GM19193 (cell line): ENCODE measurements at regions not wholly inside any gene's neighbourhood (a gene's known extent, or its start where the extent isn't known, plus 50 kb on each side); places are given as distances from the start of the nearest gene placed in this dataset.

ENCODE experiments used
- POLR2A ChIP-seq: IDR thresholded peaks from 4 replicates; pipeline ENCODE4 v1.6.1; 2011; ENCODE audit not compliant: insufficient read depth, insufficient read length; ENCODE audit errors: extremely low read depth

DNA sequence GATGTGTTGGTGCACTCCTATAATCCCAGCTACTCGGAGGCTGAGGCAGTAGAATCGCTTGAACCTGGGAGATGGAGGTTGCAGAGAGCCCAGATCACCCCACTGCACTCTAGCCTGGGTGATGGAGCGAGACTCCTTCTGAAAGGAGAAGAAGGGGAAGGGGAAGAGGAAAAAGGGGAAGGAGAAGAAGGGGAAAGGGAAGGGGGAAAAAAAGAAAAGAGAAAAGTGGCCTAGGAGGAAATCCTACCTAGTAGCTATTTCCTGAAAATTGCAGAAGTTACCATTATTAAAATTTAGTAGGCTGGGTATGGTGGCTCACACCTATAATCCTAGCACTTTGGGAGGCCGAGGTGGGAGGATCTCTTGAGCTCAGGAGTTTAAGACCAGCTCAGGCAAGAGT, 67.4 kb downstream of the ARRDC3 start:
- no peak for TF ChIP-seq POLR2A

DNA sequence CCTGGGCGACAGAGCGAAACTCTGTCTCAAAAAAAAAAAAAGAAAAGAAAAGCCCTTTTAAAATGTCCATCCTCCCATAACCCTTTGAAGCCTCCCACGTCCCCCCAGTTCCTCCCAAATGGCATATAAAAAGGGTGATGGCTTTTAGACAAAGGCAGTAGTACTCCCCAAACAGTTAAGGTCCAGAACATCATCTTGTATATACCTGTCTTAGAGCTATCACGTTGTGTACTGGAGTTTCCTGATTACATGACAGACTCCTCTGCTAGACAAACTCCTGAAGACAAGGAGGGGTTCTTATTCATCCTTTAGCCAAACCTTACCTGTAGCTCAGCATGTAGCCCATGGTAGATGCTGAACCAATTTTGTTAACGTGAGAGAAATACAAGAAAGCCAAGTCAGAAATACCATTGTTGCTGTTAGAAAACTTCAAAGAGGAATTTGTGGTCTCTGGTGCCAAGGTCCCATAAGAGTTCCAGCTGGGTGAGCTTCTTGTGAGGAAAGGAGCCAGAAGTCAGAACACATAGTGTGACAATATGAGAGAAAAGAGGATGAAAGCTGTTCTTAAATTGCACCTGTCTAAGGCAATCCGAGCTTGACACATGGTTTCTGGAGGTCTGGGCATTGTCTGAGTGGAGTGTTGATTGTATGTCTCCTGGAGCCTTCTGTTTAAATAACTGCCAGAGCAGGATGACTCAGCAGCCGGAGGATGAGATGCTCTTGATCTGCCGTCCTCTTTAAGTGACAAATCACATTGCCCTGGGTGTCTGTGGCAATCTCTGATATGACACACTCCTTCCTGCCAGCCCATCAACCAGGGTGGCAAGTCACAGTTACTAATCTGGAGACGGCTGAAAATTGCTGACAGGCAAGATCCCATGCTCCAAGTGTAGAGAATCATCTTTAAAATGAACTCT, 69.1 kb downstream of the ARRDC3 start:
- no peak for TF ChIP-seq POLR2A

DNA sequence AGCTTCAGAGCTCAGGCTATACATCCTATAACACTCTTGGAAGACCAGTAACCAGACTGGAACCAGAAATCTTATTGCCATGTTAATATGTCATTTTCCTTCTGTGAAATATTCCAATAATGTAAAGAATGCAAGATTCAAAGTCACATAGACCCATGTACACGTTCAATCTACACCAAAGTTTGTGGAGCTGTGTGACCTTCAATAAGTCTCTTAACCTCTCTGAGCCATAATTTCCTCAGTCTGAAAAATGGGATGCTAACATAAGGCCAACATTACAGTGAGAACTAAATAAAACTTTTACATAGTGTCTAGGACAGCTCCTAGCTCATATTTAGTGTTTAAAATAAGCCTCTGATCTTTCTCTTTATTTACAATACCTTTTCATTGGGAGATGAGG, 70.4 kb downstream of the ARRDC3 start:
- TF ChIP-seq POLR2A: no peak

DNA sequence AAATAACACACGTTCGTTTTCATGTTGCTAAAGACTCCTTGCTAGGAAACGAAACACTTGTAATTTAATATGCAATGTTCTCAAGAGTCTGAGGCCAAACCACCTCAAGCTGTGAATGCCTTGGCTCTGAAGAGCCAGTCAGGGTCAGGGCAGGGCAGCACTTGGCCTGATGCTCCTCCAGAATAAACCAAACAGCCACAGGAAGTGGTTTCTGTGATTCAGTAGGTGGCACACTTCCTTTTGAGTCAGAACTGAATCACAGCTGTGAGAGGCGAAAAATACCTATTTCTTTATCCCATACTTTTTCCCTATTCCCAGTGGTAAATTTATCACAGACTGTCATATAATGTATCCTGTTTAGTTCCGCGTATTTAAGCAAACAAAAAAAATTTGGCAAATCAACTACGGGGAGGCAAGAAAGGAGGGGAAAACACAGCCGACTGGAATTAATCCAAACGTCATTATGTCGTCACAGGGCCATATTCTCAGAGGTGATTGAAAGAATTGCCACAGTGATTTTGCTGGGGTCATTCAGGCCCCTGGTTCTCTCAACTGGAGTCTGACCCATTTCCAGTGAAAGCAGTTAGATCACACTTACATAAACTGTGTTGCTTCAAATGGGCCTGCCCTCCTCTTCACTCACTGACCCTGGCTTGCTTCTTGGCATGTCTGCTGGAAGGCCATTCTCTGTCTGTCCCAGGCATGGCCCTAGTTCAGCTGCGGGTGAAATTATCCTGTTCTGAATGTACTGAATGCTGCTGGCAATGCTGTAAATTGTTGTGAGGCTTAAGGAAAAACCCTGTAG, 71.2 kb downstream of the ARRDC3 start:
- TF ChIP-seq POLR2A: no peak

DNA sequence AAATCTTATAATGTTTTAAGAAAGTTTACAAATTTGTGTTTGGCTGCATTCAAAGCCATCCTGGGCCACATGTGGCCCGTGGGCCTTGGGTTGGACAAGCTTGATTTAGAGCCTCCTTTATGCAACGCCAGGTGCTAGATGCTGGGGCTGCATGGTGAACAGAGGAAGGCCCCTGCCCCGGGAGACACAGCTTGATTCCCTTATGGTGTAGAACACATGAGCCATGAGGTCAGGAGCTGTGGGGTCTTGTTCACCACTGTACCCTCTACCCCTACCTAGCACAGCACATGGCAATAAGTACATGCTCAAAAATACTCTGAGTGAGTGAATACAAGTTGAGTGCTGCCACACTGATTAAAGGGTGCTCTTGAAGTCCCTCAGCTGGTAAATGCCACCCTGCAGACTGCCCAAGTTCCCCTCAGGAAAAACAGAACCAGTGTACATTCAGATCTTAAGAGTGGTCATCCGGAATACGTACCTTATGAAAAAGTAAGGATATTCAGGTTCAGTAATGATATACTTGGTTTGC, 71.9 kb downstream of the ARRDC3 start:
- no peak for TF ChIP-seq POLR2A

DNA sequence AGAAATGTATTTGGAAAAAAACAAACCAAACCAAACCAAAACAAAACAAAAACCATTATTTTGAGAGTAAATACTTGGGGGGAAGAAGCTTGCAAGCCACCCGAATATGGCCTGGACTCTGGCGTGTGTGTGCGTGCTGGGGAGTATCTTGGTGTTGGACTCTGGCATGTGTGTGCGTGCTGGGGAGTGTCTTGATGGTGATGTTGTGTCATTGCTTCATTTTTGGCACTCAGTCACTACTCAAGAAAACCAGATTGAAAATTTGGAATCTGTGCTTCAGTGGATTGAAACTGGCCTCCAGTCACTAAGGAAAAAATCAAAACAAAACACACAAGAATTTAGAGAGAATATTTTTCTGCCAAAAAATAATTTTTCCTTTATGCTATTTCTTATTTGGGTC, 76.1 kb downstream of the ARRDC3 start:
- no peak for TF ChIP-seq POLR2A

DNA sequence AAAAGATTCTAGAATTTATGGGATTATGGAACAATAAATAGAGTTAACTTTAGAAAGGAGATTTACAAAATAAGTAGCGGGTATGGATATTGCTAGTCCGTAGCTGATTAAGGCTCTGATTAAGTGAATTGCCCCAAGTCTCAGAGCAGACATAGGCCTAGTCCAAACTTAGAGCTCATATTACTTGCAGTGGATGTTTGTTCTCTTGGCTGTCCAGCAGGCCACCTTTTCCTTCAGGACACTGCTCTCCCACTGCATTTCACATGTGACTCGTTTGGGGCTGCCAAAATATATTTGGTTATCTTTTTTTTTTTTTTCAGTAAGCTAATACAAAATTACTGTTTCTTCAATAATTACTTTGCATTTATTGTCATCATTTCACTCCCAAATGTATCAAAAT, 76.6 kb downstream of the ARRDC3 start:
- no peak for TF ChIP-seq POLR2A

DNA sequence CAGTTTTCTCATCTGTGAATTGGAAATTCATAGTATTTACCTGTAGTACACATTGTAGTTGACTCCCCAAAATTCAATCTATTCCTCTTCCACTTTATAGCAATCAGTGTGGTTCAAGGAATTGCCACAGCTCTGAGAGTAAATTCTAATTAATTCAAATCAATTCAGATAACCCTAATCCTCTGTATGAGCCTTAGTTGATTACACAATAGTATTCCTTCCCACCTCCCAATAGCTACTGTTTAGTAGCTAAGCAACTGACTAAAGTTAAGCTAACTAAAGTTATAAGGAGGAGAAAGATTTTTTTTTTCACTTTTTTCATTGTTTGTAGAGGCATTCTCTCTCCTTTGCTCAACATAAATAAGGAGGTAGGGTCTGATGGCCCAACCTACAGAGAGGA, 77.5 kb downstream of the ARRDC3 start:
- no peak for TF ChIP-seq POLR2A

DNA sequence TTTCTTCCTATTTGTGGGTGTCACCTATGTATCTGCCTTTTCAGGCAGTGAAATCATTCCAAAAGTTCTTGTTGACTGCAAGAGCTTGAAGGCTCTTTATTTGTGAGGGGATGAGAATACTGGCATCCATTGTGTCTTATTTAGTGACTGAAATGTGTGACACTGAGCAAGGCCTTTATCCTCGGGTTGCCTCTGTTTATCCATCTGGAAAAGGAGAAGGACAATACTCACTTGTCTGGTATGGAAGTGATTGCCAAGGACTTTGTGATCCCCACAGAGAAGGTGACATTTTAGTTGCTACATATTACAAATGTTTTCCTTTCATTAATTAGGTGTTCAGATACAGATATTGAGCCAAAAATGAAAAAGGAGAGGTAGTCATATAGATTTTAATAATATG, 80.2 kb downstream of the ARRDC3 start:
- no peak for TF ChIP-seq POLR2A

DNA sequence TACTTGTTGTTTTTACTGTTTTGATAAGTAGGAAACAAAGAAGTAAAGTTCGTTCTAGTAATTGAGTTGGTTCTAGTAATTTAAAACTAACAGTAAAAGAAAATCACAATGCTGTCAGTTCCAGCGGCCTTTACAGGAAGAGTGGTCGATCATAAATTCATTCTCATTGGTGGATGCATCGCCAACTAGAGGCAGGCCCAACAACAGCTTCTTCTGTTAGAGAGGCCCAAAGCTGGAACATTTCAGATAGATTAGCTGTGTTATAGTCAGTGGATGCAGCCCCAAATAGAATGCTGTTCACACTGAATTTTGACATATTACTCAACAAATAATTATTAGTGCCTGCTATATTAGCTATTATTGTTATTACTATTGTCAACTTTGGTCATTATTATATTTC, 80.8 kb downstream of the ARRDC3 start:
- no peak for TF ChIP-seq POLR2A

DNA sequence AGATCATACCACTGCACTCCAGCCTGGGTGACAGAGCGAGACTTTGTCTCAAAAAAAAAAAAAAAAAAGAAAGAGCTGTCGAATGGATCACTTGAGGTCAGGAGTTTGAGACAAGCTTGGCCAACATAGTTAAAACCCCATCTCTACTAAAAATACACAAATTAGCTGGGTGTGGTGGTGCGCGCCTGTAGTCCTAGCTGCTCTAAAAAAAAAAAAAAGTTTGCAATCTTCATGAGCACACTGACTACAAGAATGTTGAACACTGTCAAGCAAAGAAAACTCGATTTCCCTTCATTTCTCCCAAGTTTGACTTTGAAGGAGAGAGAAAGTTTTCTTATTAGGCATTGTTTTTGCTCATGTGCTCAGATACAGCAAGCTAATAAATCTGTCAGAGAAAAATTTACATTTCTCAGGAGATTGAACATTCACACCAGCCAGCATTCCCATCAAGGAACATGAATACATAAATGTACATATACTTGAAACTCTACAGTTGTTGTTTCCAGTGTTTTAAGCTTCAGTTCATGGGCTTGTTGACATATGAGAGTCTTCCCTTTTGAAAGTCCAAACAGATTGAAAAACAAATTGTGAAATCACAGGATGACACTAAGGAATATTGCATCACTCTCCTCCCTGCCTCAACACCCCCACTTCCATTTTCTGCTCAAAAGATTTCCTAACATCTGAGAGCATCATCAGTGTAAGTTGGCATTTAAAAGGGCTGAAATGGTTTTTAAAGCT, 81.8 kb downstream of the ARRDC3 start:
- no peak for TF ChIP-seq POLR2A

DNA sequence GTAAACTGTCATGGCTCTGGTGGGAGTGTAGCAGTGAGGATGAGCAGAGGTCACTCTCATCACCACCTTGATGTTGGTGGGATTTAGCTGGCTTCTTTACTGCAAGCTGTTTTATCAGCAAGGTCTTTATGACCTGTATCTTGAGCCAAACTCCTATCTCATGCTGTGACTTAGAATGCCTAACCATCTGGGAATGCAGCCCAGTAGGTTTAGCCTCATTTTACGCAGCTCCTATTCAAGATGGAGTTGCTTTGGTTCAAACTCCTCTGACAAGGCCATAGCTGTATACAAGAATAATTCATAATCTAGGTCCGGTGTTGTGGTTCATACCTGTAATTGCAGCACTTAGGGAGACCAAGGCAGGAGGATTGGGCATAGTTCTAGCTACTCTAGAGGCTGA, 85.1 kb downstream of the ARRDC3 start:
- no peak for TF ChIP-seq POLR2A

DNA sequence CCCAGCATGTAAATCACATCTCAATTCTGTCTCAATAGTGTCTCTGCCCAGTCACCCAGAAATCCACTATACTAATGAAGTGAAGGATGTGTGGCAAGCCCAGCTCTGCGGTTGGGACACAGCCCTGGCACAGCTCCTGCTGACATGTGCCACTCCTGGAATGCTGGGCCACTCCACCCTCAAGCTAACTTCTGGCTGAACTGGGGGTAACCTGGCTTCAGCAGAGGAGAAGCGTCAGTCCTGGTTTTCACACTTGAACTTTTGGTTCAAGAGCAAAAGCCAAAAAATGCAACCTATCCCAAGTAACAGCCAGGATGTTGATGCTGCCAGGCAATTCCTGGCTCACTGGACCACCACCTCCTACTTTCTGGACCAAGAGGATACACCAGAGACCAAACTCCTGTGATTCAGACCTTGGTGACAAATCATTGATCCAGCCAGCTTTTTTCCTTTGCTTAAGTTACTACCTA, 86.4 kb downstream of the ARRDC3 start:
- TF ChIP-seq POLR2A: no peak

DNA sequence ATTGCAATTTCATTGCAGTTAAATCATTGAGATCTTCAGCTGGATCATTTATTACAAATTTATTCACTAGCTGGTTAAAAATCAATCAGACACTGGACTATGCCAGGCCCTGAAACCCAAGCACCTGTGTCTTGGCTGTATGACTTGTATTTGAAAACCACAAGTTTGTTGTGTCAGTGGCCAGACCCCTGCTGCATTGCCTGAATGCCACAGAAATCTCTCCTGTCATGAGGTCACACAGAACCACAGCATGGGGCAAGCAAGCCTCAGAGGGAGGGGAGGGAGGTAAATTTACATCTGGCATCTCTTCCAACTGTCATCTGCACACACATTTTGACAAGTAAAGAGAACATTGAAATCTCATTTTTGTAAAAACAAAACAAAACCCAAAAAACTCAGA, 90.0 kb downstream of the ARRDC3 start:
- TF ChIP-seq POLR2A: no peak

DNA sequence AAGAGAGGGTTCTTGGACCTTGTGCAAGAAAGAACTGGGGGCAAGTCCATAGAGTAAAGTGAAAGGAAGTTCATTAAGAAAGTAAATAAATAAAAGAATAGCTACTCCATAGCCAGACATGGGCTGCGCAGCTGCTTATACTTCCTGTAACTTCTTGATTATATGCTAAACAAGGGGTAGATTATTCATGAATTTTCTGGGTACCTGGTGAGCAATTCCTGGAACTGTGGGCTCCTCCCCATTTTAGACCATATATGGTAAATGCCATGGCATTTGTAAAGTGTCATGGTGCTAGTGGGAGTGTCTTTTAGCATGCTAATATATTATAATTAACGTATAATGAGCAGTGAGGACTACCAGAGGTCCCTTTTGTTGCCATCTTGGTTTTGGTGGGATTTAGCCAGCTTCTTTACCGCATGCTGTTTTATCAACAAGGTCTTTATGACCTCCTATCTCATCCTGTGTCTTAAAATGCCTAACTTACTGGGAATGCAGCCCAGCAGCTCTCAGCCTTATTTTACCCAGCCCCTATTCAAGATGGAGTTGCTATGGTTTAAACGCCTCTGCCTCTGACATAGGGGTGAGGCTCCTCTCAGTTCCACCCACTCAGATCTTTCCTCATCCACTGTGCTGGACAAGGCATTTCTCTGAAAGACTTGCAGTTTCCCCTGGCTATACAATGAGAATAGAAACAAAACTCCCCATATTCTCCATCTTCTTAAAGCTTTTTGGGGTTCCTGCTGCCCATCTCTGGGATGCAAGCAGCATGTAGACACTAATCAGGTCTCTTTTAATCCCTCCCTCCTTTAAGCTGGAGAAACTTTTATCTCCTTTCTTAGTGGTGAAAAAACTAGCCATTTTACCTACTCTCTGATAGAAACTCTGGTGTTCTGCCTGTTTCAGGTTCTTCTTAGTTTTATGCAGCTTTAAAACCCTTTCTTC, 91.2 kb downstream of the ARRDC3 start:
- no peak for TF ChIP-seq POLR2A
